Activated gamma-delta T cell (primary cell): ENCODE measurements at regions not wholly inside any gene's neighbourhood (a gene's known extent, or its start where the extent isn't known, plus 50 kb on each side); places are given as distances from the start of the nearest gene placed in this dataset.

ENCODE experiments used
- DNase-seq: peaks from one replicate; lab custom pipeline; 2025; lab: John Stamatoyannopoulos, UW

- DNase-seq: no peak
Observed at GRCh38 chr6:163916315-163917081, 502.0 kb downstream of the QKI start.

- DNase-seq: no peak
Observed at GRCh38 chr6:163915131-163915530, 500.6 kb downstream of the QKI start.

- DNase-seq: no peak
Observed at GRCh38 chr6:163913045-163913444, 498.5 kb downstream of the QKI start.

- DNase-seq: no peak
Observed at GRCh38 chr6:163906006-163906710, 491.6 kb downstream of the QKI start.

- DNase-seq: no peak
Observed at GRCh38 chr6:163904186-163904585, 489.7 kb downstream of the QKI start.

- DNase-seq: no peak
Observed at GRCh38 chr6:163903541-163903940, 489.0 kb downstream of the QKI start.

GRCh38 chr6:163902993-163903392 lies 488.5 kb downstream of the QKI start:
- DNase-seq: no peak

- DNase-seq: no peak
Observed at GRCh38 chr6:163901681-163902080, 487.2 kb downstream of the QKI start.

GRCh38 chr6:163900570-163900969 lies 486.1 kb downstream of the QKI start:
- no peak for DNase-seq

GRCh38 chr6:163897669-163898068 lies 483.2 kb downstream of the QKI start:
- no peak for DNase-seq

GRCh38 chr6:163897030-163897429 lies 482.5 kb downstream of the QKI start:
- DNase-seq: no peak

- DNase-seq: no peak
Observed at GRCh38 chr6:163895162-163895561, 480.6 kb downstream of the QKI start.

GRCh38 chr6:163893609-163894189 lies 479.2 kb downstream of the QKI start:
- DNase-seq: no peak

- no peak for DNase-seq
Observed at GRCh38 chr6:163892824-163893561, 478.5 kb downstream of the QKI start.

- no peak for DNase-seq
Observed at GRCh38 chr6:163889904-163890514, 475.5 kb downstream of the QKI start.

- no peak for DNase-seq
Observed at GRCh38 chr6:163888030-163888819, 473.7 kb downstream of the QKI start.

- DNase-seq: no peak
Observed at GRCh38 chr6:163886428-163886827, 471.9 kb downstream of the QKI start.

GRCh38 chr6:163883984-163884383 lies 469.5 kb downstream of the QKI start:
- no peak for DNase-seq

- DNase-seq: no peak
Observed at GRCh38 chr6:163878698-163879097, 464.2 kb downstream of the QKI start.

GRCh38 chr6:163877877-163878639 lies 463.5 kb downstream of the QKI start:
- DNase-seq: no peak
